GM12872 (cell line): ENCODE measurements at regions not wholly inside any gene's neighbourhood (a gene's known extent, or its start where the extent isn't known, plus 50 kb on each side); places are given as distances from the start of the nearest gene placed in this dataset.

Experiments used
- CTCF ChIP-seq: IDR thresholded peaks from 3 replicates; pipeline ENCODE4 v1.5.1; 2011; ENCODE audit warnings: low read depth, mild to moderate bottlenecking, low read length, moderate library complexity; ENCODE audit not compliant: insufficient read depth

GRCh38 chr22:22060200-22061084, 77.9 kb upstream of the TOP3B start:
- peak; percentile 93 for TF ChIP-seq CTCF

DNA sequence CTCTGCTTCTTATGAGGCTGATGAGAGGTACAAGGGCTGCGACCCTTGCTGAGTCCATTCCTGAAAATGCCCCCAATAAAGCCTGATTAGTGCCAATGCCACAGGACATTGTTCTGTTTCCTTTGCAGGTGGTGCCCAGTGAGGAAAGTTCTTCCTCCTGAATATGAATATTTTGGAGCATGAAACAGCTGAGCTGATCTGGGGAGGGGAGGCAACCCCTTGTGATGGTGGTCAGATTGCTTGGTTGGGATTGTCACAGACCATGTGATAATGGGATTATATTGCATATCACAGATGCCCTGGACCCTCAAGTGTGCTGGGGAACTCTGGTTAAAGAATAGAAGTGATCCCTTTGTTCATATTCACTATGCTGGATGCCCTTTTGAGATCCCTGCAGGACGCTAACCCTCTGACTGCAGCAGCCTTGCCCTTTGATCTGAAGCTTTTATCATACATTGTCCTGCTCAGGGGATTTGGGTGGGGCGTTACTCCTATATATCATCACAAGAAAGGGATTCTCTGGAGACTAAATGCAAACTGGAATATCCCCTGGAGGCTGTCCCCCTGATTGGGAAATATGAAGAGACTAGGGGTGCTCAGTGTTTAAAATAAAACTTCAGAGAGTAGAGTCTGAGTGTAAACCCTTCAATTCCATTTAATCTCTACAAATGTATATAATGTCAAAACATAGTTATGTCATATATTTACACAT, 76.9 kb upstream of the TOP3B start:
- no peak for TF ChIP-seq CTCF

DNA sequence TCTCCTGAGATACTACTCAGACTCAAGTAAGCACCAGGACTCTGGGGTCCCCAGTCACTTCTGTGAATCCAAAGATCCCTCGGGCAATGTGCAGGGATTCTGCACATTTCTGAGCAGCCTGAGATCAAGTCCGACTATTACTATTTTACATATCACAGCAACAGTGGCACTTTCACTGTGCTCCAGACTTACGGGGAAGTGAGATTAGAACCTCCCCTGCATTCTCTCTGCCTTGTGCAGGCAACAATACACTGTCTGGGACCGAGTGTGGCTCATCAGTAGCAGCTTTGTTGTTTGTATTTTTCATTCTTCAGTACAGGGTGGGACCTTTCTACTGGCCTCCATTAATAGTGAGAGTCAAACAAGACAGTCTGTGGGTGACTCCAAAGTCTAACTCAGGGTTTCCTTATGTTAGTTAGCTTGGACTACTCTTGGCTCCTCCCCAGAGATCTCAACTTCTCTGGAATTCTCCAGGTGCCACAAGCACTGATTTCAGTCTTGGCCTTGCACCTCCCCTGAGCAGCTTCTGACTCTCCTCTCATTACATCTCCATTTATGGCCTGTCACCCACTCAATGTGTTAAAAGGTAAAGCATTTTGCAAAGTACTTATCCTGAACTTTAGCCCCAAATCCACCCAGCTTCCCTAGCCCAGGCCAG, 76.2 kb upstream of the TOP3B start:
- TF ChIP-seq CTCF, result no peak

DNA sequence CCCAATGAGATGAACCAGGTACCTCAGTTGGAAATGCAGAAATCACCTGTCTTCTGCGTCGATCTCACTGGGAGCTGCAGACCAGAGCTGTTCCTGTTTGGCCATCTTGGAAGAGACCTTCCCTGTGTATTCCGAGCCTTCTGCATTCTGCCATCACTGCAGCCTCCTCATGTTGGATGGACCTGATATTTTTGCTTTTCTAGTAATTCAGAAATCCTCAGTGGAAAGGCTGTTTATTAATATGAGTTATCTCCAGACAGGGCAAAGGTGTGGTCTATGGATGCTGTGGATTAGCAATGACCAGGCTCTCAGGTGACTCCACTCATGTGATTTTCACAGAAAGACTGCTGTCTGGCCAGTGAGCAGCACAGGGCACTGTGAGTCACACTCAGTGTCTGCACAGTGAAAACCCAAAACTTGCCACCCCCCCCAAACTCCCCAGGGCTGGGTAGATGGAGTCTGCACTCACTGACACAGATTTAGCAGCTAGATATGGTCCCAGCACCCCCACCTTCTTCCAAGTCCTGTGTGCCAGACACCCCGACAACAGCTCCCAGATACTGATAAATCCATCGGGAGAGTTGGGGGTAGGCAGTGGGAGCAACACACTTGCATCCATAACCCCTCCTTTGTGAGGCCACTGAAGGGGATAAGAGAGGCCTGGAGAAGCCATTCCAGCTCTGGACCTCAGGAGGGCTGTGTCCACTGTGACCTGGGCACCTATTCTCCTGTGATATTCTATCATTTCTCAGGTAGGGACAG, 75.2 kb upstream of the TOP3B start:
- no peak for TF ChIP-seq CTCF

DNA sequence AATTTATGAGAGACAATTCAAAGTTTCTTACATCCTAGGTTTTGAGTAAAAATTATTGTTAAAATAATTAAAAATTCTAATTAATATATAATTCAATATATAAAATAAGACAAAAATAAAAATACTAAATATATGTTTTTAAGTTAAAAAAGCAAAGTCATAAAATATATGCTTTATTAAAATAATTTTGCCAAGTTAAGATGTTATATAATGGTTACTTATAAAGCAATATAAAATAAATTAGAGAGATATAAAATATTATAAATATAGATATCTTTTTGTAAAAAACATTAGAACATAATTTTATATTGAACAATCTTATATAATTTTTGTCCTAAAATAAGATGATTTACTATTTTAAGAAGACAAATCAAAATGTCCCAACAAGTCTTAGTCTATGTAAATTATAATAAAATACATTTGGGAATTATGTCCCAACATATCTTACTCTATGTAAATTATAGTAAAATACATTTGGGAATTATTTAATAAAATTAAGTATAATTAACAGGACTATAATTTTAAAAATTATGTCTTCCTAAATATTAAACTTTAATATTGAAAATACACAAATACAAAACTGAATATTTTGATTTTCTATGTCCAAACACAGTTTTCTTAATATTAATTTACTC, 67.7 kb upstream of the TOP3B start:
- no peak for TF ChIP-seq CTCF

GRCh38 chr22:22049684-22050083, 67.1 kb upstream of the TOP3B start:
- no peak for TF ChIP-seq CTCF
